22Rv1 (cell line): ENCODE measurements at regions not wholly inside any gene's neighbourhood (a gene's known extent, or its start where the extent isn't known, plus 50 kb on each side); places are given as distances from the start of the nearest gene placed in this dataset.
"Not testable (repeated sequence)": the region's sequence is repeated elsewhere in the genome, so short reads cannot be mapped to it uniquely, and the experiment has no call there.

Experiments used
- CTCF ChIP-seq: fragments of 450-650 bp; IDR thresholded peaks from 2 replicates; pipeline ENCODE4 v1.5.1; 2017; ENCODE audit warnings: mild to moderate bottlenecking
- ZFX ChIP-seq: fragments of 450-650 bp; IDR thresholded peaks from 2 replicates; pipeline ENCODE4 v1.6.1; 2017; ENCODE audit warnings: antibody characterized with exemption, borderline replicate concordance

DNA sequence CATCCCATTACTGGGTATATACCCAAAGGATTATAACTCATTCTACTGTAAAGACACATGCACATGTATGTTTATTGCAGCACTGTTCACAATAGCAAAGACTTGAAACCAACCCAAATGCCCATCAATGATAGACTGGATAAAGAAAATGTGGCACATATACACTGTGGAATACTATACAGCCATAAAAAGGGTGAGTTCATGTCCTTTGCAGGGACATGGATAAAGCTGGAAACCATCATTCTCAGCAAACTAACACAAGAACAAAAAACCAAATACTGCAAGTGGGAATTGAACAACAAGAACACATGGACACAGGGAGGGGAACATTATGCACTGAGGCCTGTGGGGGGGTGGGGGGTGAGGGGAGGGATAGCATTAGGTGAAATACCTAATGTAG, 1155.9 kb downstream of the UQCRFS1 start:
- TF ChIP-seq CTCF, ZFX: not testable (repeated sequence)
